ENCODE measurements at regions not wholly inside any gene's neighbourhood (a gene's known extent, or its start where the extent isn't known, plus 50 kb on each side); places are given as distances from the start of the nearest gene placed in this dataset.

- TF ChIP-seq MAFK (IDR thresholded peaks at IDR 0.05; ENCODE audit: partially characterized antibody) (no peak), MAX (IDR thresholded peaks at IDR 0.05) (no peak), RAD21 (conservative IDR thresholded peaks at IDR 0.05 in 1 of 2, IDR thresholded peaks at IDR 0.05 in 1 of 2) (no peak), CBX8 (IDR thresholded peaks at IDR 0.05) (no peak), NFE2L2 (conservative IDR thresholded peaks at IDR 0.05; ENCODE audit: low read length) (no peak), POLR2A (IDR thresholded peaks at IDR 0.05; ENCODE audit: low read length) (no peak), RCOR1 (IDR thresholded peaks at IDR 0.05; ENCODE audit: low read depth, low read length) (no peak), CEBPB (IDR thresholded peaks at IDR 0.05) (no peak), HDAC2 (IDR thresholded peaks at IDR 0.05) (no peak), NR3C1 (IDR thresholded peaks at IDR 0.05) (no peak), KDM1A (IDR thresholded peaks at IDR 0.05; ENCODE audit: low read depth) (no peak)
- TF ChIP-seq, protein P1, sequence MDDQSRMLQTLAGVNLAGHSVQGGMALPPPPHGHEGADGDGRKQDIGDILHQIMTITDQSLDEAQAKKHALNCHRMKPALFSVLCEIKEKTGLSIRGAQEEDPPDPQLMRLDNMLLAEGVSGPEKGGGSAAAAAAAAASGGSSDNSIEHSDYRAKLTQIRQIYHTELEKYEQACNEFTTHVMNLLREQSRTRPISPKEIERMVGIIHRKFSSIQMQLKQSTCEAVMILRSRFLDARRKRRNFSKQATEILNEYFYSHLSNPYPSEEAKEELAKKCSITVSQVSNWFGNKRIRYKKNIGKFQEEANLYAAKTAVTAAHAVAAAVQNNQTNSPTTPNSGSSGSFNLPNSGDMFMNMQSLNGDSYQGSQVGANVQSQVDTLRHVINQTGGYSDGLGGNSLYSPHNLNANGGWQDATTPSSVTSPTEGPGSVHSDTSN (IDR thresholded peaks at IDR 0.05), result no peak
- TF ChIP-seq, protein P2, sequence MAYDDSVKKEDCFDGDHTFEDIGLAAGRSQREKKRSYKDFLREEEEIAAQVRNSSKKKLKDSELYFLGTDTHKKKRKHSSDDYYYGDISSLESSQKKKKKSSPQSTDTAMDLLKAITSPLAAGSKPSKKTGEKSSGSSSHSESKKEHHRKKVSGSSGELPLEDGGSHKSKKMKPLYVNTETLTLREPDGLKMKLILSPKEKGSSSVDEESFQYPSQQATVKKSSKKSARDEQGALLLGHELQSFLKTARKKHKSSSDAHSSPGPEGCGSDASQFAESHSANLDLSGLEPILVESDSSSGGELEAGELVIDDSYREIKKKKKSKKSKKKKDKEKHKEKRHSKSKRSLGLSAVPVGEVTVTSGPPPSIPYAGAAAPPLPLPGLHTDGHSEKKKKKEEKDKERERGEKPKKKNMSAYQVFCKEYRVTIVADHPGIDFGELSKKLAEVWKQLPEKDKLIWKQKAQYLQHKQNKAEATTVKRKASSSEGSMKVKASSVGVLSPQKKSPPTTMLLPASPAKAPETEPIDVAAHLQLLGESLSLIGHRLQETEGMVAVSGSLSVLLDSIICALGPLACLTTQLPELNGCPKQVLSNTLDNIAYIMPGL (CRISPR knock-in tag; IDR thresholded peaks at IDR 0.05; ENCODE audit: borderline replicate concordance), result no peak
- TF ChIP-seq, protein P3, sequence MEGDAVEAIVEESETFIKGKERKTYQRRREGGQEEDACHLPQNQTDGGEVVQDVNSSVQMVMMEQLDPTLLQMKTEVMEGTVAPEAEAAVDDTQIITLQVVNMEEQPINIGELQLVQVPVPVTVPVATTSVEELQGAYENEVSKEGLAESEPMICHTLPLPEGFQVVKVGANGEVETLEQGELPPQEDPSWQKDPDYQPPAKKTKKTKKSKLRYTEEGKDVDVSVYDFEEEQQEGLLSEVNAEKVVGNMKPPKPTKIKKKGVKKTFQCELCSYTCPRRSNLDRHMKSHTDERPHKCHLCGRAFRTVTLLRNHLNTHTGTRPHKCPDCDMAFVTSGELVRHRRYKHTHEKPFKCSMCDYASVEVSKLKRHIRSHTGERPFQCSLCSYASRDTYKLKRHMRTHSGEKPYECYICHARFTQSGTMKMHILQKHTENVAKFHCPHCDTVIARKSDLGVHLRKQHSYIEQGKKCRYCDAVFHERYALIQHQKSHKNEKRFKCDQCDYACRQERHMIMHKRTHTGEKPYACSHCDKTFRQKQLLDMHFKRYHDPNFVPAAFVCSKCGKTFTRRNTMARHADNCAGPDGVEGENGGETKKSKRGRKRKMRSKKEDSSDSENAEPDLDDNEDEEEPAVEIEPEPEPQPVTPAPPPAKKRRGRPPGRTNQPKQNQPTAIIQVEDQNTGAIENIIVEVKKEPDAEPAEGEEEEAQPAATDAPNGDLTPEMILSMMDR (IDR thresholded peaks at IDR 0.05), result no peak
Observed at GRCh38 chr2:12577091-12577490, 139.6 kb upstream of the TRIB2 start.

Data from A549 (cell line).